Heart right ventricle (tissue), 16 donors: ENCODE measurements at regions not wholly inside any gene's neighbourhood (a gene's known extent, or its start where the extent isn't known, plus 50 kb on each side); places are given as distances from the start of the nearest gene placed in this dataset.

Experiments used
- ATAC-seq, 8 donors: fragments of 200-7000 bp; cut with Tn5 transposase; one replicate each; pipeline ENCODE4 v1.9.1; 2020; ENCODE audit warnings: mild to moderate bottlenecking in 8 of 8, moderate library complexity in 8 of 8, moderate number of reproducible peaks in 1 of 8
- DNase-seq, 2 donors: peaks; one replicate each; pipeline ENCODE4 v3.0.0-alpha.2; 2020
- H3K27ac ChIP-seq, 10 donors: fragments of 200-600 bp; sonication (generic) in 2 of 10; one replicate each; pipeline versions ENCODE4 v1.5.0 to v1.8.0; 2020 to 2022; ENCODE audit warnings: mild to moderate bottlenecking in 3 of 10
- H3K27me3 ChIP-seq, 7 donors: fragments of 200-600 bp; one replicate each; pipeline ENCODE4 v1.8.0; 2021 to 2022; ENCODE audit warnings: mild to moderate bottlenecking in 2 of 7
- H3K36me3 ChIP-seq, 9 donors: fragments of 200-600 bp; sonication (generic) in 1 of 9; one replicate each; pipeline versions ENCODE4 v1.5.0 to v1.8.0; 2020 to 2022; ENCODE audit warnings: mild to moderate bottlenecking in 2 of 9
- H3K4me1 ChIP-seq, 9 donors: fragments of 200-600 bp; sonication (generic) in 1 of 9; one replicate each; pipeline versions ENCODE4 v1.5.0 to v1.8.0; 2020 to 2022; ENCODE audit warnings: mild to moderate bottlenecking in 4 of 9
- H3K4me3 ChIP-seq, 10 donors: fragments of 200-600 bp; sonication (generic) in 2 of 10; one replicate each; pipeline versions ENCODE4 v1.5.0 to v1.8.0; 2020 to 2022; ENCODE audit warnings: mild to moderate bottlenecking in 7 of 10, moderate library complexity in 2 of 10
- H3K9me3 ChIP-seq, 11 donors: fragments of 200-600 bp in 10 of 11; sonication (generic) in 2 of 11; one replicate each; pipeline versions ENCODE4 v1.5.0 to v1.8.0; 2013 to 2022; ENCODE audit warnings: mild to moderate bottlenecking in 2 of 11, control low read depth in 1 of 11, moderate library complexity in 1 of 11
- WGBS, 2 donors: extraction: QIAGEN DNeasy Blood & Tissue Kit; methylation state at CpG; one replicate each; pipeline ENCODE4 v1.1.7; 2013; ENCODE audit warnings: inconsistent platforms in 1 of 2; 5-methylcytosine and 5-hydroxymethylcytosine counted together
- intact Hi-C, 10 donors: fragments of 100-400 bp; cut with DNase I; formaldehyde crosslinking; loops; one replicate each; pipeline versions ENCODE4 v1.11.1 to v1.14.2; 2022
- TF ChIP-seq, protein P1 (sequence below), 9 donors: fragments of 200-600 bp; sonication (generic) in 2 of 9; IDR thresholded peaks; one replicate each; pipeline versions ENCODE4 v1.5.0 to v1.8.0; 2021 to 2022; ENCODE audit warnings: antibody characterized with exemption in 9 of 9, mild to moderate bottlenecking in 5 of 9, moderate library complexity in 1 of 9
- donor health status: Arrhythmogenic right ventricular cardiomyopathy.
- donor health status: ischemic (EF 13 %, LVEDD 7.1; RV severe dilation, severe dysfunction).
- donor health status: healthy with polysubstance abuse.
- donor health status: DM: no; HTN: yes; CAD: no.
- donor health status: DM: no; HTN: no; CAD: no.
- donor health status: ischemic (EF 25% LVEDD 6.9; RV normal size, moderate dysfunction).
- donor health status: ischemic (EF 25% LVEDD 5.7; RV mildly dilated, moderate dysfunction).
- donor health status: healthy.
- donor health status: DM: yes; HTN: yes; CAD: no.
- donor health status: Ischemic cardiomyopathy.
- donor health status: ischemic (EF 35%, LVEDD 5.7; RV mildly dilated, moderate dysfunction).
- donor health status: nonischemic (EF 11% LVEDD 7.7; RV severe dilation, severe dysfunction).
- donor health status: DM: yes; HTN: yes; CAD: no.
- donor health status: PGD.
- donor health status: ischemic (EF 29% LVEDD 5.4; RV normal size, mild dysfunction).
- donor health status: nonischemic (EF 23%, LVEDD 6.1; RV moderate dilation, normal function).

GRCh38 chr2:2938481-2938880, 439.1 kb downstream of the EIPR1 start:
- WGBS, 2 donors: 68 to 75% methylated on average over 14 of the region's 14 CpGs

GRCh38 chr2:2935445-2936149, 442.0 kb downstream of the EIPR1 start:
- Histone ChIP-seq H3K4me3 (no peak overlapping the region), H3K4me1 (no peaks in the 10 kb centered on the region), H3K9me3 (peaks cover 0 to 6% (median 0%) of the 10 kb centered on the region in 11 donors), H3K27me3 (peaks cover 0 to 13% (median 3%) of the 10 kb centered on the region in 7 donors), H3K36me3 (no peaks in the 10 kb centered on the region), H3K27ac (no peak overlapping the region)
- 84 to 89% methylated on average over 26 of the region's 26 CpGs for WGBS, 2 donors
- DNase-seq (no peak), ATAC-seq (no peak)
- TF ChIP-seq, protein P1, sequence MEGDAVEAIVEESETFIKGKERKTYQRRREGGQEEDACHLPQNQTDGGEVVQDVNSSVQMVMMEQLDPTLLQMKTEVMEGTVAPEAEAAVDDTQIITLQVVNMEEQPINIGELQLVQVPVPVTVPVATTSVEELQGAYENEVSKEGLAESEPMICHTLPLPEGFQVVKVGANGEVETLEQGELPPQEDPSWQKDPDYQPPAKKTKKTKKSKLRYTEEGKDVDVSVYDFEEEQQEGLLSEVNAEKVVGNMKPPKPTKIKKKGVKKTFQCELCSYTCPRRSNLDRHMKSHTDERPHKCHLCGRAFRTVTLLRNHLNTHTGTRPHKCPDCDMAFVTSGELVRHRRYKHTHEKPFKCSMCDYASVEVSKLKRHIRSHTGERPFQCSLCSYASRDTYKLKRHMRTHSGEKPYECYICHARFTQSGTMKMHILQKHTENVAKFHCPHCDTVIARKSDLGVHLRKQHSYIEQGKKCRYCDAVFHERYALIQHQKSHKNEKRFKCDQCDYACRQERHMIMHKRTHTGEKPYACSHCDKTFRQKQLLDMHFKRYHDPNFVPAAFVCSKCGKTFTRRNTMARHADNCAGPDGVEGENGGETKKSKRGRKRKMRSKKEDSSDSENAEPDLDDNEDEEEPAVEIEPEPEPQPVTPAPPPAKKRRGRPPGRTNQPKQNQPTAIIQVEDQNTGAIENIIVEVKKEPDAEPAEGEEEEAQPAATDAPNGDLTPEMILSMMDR (IDR thresholded peaks at IDR 0.05): no peak
- intact Hi-C loops: no loop called here

More at GRCh38 chr2:2938481-2938880, 439.1 kb downstream of the EIPR1 start:
- Histone ChIP-seq H3K27ac (no peak overlapping the region), H3K36me3 (no peaks in the 10 kb centered on the region), H3K4me3 (no peak overlapping the region), H3K4me1 (no peaks in the 10 kb centered on the region), H3K9me3 (no peaks in the 10 kb centered on the region), H3K27me3 (peaks cover 0 to 26% (median 11%) of the 10 kb centered on the region in 7 donors)
- DNase-seq (no peak), ATAC-seq (no peak)
- TF ChIP-seq, protein P1 (IDR thresholded peaks at IDR 0.05): no peak
- intact Hi-C loops: no loop called here

- peaks cover 0 to 27% (median 6%) of the 10 kb centered on the region in 11 donors for H3K9me3 ChIP-seq
- WGBS, 2 donors: 61 to 63% methylated on average over 15 of the region's 15 CpGs
- DNase-seq (no peak), ATAC-seq (no peak)
- H3K4me1 ChIP-seq: no peaks in the 10 kb centered on the region
- TF ChIP-seq, protein P1 (IDR thresholded peaks at IDR 0.05): no peak
- H3K36me3 ChIP-seq: no peaks in the 10 kb centered on the region
- H3K27me3 ChIP-seq: no peaks in the 10 kb centered on the region
- H3K4me3 ChIP-seq: no peak overlapping the region
- intact Hi-C loops: no loop called here
- H3K27ac ChIP-seq: no peak overlapping the region
These were observed 444.2 kb downstream of the EIPR1 start for GRCh38 chr2:2933426-2933825.

DNA sequence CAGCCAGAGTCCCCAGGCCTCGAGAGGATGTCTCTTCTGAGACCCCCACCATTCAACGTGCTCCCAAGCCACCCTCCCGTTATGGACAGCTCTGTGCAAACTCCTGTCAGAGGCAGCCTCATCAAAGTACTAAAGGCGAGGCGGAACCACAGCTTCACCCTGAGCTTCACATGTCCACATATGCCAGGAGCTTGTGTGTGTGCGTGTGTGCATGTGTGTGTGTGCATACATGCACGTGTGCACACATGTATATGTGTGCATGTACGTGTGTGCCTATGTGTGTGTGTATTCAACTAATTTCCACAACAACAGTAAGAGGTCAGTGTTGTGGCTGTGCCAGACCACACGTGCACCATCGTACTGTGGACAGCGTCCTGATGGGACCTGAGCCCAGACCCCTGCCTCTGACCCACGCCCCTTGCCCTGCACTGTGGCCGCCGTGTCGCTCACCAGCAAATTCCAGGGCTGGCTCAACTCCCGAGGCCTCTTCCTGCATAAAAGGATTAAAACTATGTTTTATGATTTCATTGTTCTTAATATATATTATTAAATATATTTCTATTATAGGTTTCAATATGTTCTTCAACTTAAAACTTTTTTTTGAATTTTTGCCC, 444.8 kb downstream of the EIPR1 start:
- Histone ChIP-seq H3K4me1 (no peaks in the 10 kb centered on the region), H3K27me3 (peaks cover 0 to under 1% (median 0%) of the 10 kb centered on the region in 7 donors), H3K9me3 (peaks cover 0 to 27% (median 6%) of the 10 kb centered on the region in 11 donors), H3K4me3 (no peak overlapping the region), H3K36me3 (no peaks in the 10 kb centered on the region), H3K27ac (no peak overlapping the region)
- DNase-seq (no peak), ATAC-seq (no peak)
- intact Hi-C loops: no loop called here
- TF ChIP-seq, protein P1 (IDR thresholded peaks at IDR 0.05): no peak
- 75 to 77% methylated on average over 16 of the region's 16 CpGs for WGBS, 2 donors
